ENCODE measurements at regions not wholly inside any gene's neighbourhood (a gene's known extent, or its start where the extent isn't known, plus 50 kb on each side); places are given as distances from the start of the nearest gene placed in this dataset.

GRCh38 chr4:14659286-14659685 lies 343.0 kb upstream of the CPEB2 start:
- H3K27me3 Mint-ChIP-seq (ENCODE audit: insufficient read depth, low read depth) = no peaks in the 10 kb centered on the region
- H3K9me3 Mint-ChIP-seq = peaks cover 2% of the 10 kb centered on the region
- H3K79me2 ChIP-seq (ENCODE audit: low read depth) = no peaks in the 10 kb centered on the region
- no peak overlapping the region for H3K4me2 ChIP-seq
- no peak overlapping the region for H3K27ac Mint-ChIP-seq
- no peaks in the 10 kb centered on the region for H3K36me3 Mint-ChIP-seq
- H3K4me1 ChIP-seq = no peaks in the 10 kb centered on the region
- no peaks in the 10 kb centered on the region for H3K27me3 ChIP-seq
- no peak overlapping the region for H3K4me3 ChIP-seq
- no peak overlapping the region for H2AFZ ChIP-seq (replicated peaks)
- DNase-seq (ENCODE audit: low spot score) = no peak
- H3K9ac ChIP-seq = no peak overlapping the region
- no peaks in the 10 kb centered on the region for H4K20me1 ChIP-seq (ENCODE audit: low read depth)
- no peaks in the 10 kb centered on the region for H3F3A ChIP-seq (ENCODE audit: low read depth)
- H3K4me1 Mint-ChIP-seq = no peaks in the 10 kb centered on the region
- H3K36me3 ChIP-seq = no peaks in the 10 kb centered on the region
- no peak overlapping the region for H3K27ac ChIP-seq
- no peak for TF ChIP-seq EZH2 (IDR thresholded peaks at IDR 0.05)
- no peak for TF ChIP-seq EZH2phosphoT487 (IDR thresholded peaks at IDR 0.05)
- TF ChIP-seq CTCF (IDR thresholded peaks at IDR 0.05) = no peak
- H3K4me3 Mint-ChIP-seq = no peak overlapping the region
- H3K9me3 ChIP-seq (ENCODE audit: low read depth) = no peaks in the 10 kb centered on the region

- Mint-ChIP-seq H3K4me3 (no peak overlapping the region), H3K27me3 (ENCODE audit: insufficient read depth, low read depth) (no peaks in the 10 kb centered on the region), H3K27ac (no peak overlapping the region), H3K36me3 (no peaks in the 10 kb centered on the region), H3K4me1 (peaks cover 6% of the 10 kb centered on the region), H3K9me3 (peaks cover 14% of the 10 kb centered on the region)
- no peak overlapping the region for H3K4me3 ChIP-seq
- H3K4me1 ChIP-seq = peaks cover 8% of the 10 kb centered on the region
- H3K27me3 ChIP-seq = no peaks in the 10 kb centered on the region
- TF ChIP-seq EZH2phosphoT487 (IDR thresholded peaks at IDR 0.05) (no peak), EZH2 (IDR thresholded peaks at IDR 0.05) (no peak), CTCF (IDR thresholded peaks at IDR 0.05) (no peak)
- no peaks in the 10 kb centered on the region for H3K9me3 ChIP-seq (ENCODE audit: low read depth)
- H3K36me3 ChIP-seq = no peaks in the 10 kb centered on the region
- no peaks in the 10 kb centered on the region for H3F3A ChIP-seq (ENCODE audit: low read depth)
- no peaks in the 10 kb centered on the region for H4K20me1 ChIP-seq (ENCODE audit: low read depth)
- no peak overlapping the region for H3K27ac ChIP-seq
- no peak overlapping the region for H3K9ac ChIP-seq
- H3K79me2 ChIP-seq (ENCODE audit: low read depth) = no peaks in the 10 kb centered on the region
- no peak overlapping the region for H2AFZ ChIP-seq (replicated peaks)
- no peak for DNase-seq (ENCODE audit: low spot score)
- no peak overlapping the region for H3K4me2 ChIP-seq
Observed at GRCh38 chr4:14667624-14668151, 334.6 kb upstream of the CPEB2 start.

- Histone ChIP-seq H3K9me3 (ENCODE audit: low read depth) (no peaks in the 10 kb centered on the region), H2AFZ (replicated peaks) (no peak overlapping the region), H3K79me2 (ENCODE audit: low read depth) (no peaks in the 10 kb centered on the region), H3K4me1 (peaks cover 8% of the 10 kb centered on the region), H3F3A (ENCODE audit: low read depth) (no peaks in the 10 kb centered on the region), H3K9ac (no peak overlapping the region), H3K36me3 (no peaks in the 10 kb centered on the region), H4K20me1 (ENCODE audit: low read depth) (no peaks in the 10 kb centered on the region), H3K27me3 (no peaks in the 10 kb centered on the region), H3K27ac (no peak overlapping the region), H3K4me3 (no peak overlapping the region), H3K4me2 (no peak overlapping the region)
- Mint-ChIP-seq H3K4me3 (no peak overlapping the region), H3K27ac (no peak overlapping the region), H3K36me3 (no peaks in the 10 kb centered on the region), H3K27me3 (ENCODE audit: insufficient read depth, low read depth) (no peaks in the 10 kb centered on the region), H3K9me3 (peaks cover 14% of the 10 kb centered on the region), H3K4me1 (peaks cover 6% of the 10 kb centered on the region)
- no peak for DNase-seq (ENCODE audit: low spot score)
- no peak for TF ChIP-seq EZH2 (IDR thresholded peaks at IDR 0.05)
- no peak for TF ChIP-seq EZH2phosphoT487 (IDR thresholded peaks at IDR 0.05)
- TF ChIP-seq CTCF (IDR thresholded peaks at IDR 0.05) = no peak
Observed at GRCh38 chr4:14668296-14668695, 334.0 kb upstream of the CPEB2 start.
